Tibial nerve (tissue), 4 donors: ENCODE measurements at regions not wholly inside any gene's neighbourhood (a gene's known extent, or its start where the extent isn't known, plus 50 kb on each side); places are given as distances from the start of the nearest gene placed in this dataset.

Source experiments
- DNase-seq, 2 donors: peaks; one replicate each; pipeline ENCODE4 v3.0.0-alpha.2; 2019; ENCODE audit warnings: low spot score in 2 of 2
- H3K27ac ChIP-seq, 4 donors: fragments of 200-600 bp; sonication (generic) in 3 of 4; one replicate each; pipeline ENCODE4 v1.5.1; 2017 to 2019; ENCODE audit warnings: mild to moderate bottlenecking in 1 of 4
- H3K27me3 ChIP-seq, 2 donors: fragments of 200-600 bp; sonication (generic) in 1 of 2; one replicate each; pipeline versions ENCODE4 v1.5.1 to v1.6.0; 2017 to 2019
- H3K36me3 ChIP-seq, 3 donors: fragments of 200-600 bp; sonication (generic); one replicate each; pipeline ENCODE4 v1.5.1; 2018 to 2019
- H3K4me1 ChIP-seq, 4 donors: fragments of 200-600 bp; sonication (generic) in 3 of 4; one replicate each; pipeline ENCODE4 v1.5.1; 2017 to 2019
- H3K4me3 ChIP-seq, 4 donors: fragments of 200-600 bp; sonication (generic) in 3 of 4; one replicate each; pipeline ENCODE4 v1.5.1; 2017 to 2019; ENCODE audit warnings: mild to moderate bottlenecking in 1 of 4, moderate library complexity in 1 of 4
- H3K9me3 ChIP-seq, 4 donors: fragments of 200-600 bp; sonication (generic) in 3 of 4; one replicate each; pipeline ENCODE4 v1.5.1; 2017 to 2019
- EP300 ChIP-seq, 2 donors: sonication (generic); formaldehyde crosslinking; IDR thresholded peaks; one replicate each; pipeline ENCODE4 v1.6.1; 2017; ENCODE audit warnings: antibody characterized with exemption in 2 of 2, mild to moderate bottlenecking in 1 of 2
- POLR2A ChIP-seq, 2 donors: fragments of 450-650 bp; IDR thresholded peaks; one replicate each; pipeline ENCODE4 v1.6.1; 2017; ENCODE audit warnings: antibody characterized with exemption in 2 of 2, mild to moderate bottlenecking in 2 of 2, moderate library complexity in 2 of 2
- WGBS, 2 donors: methylation state at CpG; one replicate each; pipeline ENCODE4 v1.1.5; 2018; 5-methylcytosine and 5-hydroxymethylcytosine counted together
- TF ChIP-seq, protein P1 (sequence below), 5 experiments: fragments of 200-600 bp in 3 of 5; fragments of 450-650 bp in 2 of 5; sonication (generic) in 3 of 5; IDR thresholded peaks; one replicate each; pipeline ENCODE4 v1.5.1; 2016 to 2019; ENCODE audit warnings: antibody characterized with exemption in 5 of 5, mild to moderate bottlenecking in 3 of 5, moderate library complexity in 2 of 5

GRCh38 chr3:182190056-182190455, 478.3 kb downstream of the SOX2 start:
- Histone ChIP-seq H3K27ac (no peak overlapping the region), H3K4me3 (no peak overlapping the region), H3K9me3 (peaks cover 0 to 11% (median 0%) of the 10 kb centered on the region in 4 donors), H3K36me3 (no peaks in the 10 kb centered on the region), H3K27me3 (no peaks in the 10 kb centered on the region), H3K4me1 (no peaks in the 10 kb centered on the region)
- DNase-seq: no peak
- WGBS, 2 donors: 92 to 98% methylated on average over 2 of the region's 2 CpGs
- TF ChIP-seq POLR2A (IDR thresholded peaks at IDR 0.05) (no peak), EP300 (IDR thresholded peaks at IDR 0.05) (no peak)
- TF ChIP-seq, protein P1, sequence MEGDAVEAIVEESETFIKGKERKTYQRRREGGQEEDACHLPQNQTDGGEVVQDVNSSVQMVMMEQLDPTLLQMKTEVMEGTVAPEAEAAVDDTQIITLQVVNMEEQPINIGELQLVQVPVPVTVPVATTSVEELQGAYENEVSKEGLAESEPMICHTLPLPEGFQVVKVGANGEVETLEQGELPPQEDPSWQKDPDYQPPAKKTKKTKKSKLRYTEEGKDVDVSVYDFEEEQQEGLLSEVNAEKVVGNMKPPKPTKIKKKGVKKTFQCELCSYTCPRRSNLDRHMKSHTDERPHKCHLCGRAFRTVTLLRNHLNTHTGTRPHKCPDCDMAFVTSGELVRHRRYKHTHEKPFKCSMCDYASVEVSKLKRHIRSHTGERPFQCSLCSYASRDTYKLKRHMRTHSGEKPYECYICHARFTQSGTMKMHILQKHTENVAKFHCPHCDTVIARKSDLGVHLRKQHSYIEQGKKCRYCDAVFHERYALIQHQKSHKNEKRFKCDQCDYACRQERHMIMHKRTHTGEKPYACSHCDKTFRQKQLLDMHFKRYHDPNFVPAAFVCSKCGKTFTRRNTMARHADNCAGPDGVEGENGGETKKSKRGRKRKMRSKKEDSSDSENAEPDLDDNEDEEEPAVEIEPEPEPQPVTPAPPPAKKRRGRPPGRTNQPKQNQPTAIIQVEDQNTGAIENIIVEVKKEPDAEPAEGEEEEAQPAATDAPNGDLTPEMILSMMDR (IDR thresholded peaks at IDR 0.05): no peak

GRCh38 chr3:182198345-182198744, 486.6 kb downstream of the SOX2 start:
- TF ChIP-seq POLR2A (IDR thresholded peaks at IDR 0.05): no peak
- TF ChIP-seq EP300 (IDR thresholded peaks at IDR 0.05): no peak
- TF ChIP-seq, protein P1 (IDR thresholded peaks at IDR 0.05): no peak
- no peaks in the 10 kb centered on the region for H3K36me3 ChIP-seq
- H3K27ac ChIP-seq: no peak overlapping the region
- no peaks in the 10 kb centered on the region for H3K4me1 ChIP-seq
- no peaks in the 10 kb centered on the region for H3K9me3 ChIP-seq
- no peaks in the 10 kb centered on the region for H3K27me3 ChIP-seq
- no peak for DNase-seq
- no peak overlapping the region for H3K4me3 ChIP-seq
- WGBS, 2 donors: 85 to 88% methylated on average over 1 of the region's 1 CpG

GRCh38 chr3:182201456-182202168, 489.9 kb downstream of the SOX2 start:
- H3K4me1 ChIP-seq: no peaks in the 10 kb centered on the region
- H3K27ac ChIP-seq: no peak overlapping the region
- DNase-seq: no peak
- 61 to 65% methylated on average over 11 of the region's 11 CpGs for WGBS, 2 donors
- H3K9me3 ChIP-seq: no peaks in the 10 kb centered on the region
- no peaks in the 10 kb centered on the region for H3K36me3 ChIP-seq
- no peaks in the 10 kb centered on the region for H3K27me3 ChIP-seq
- H3K4me3 ChIP-seq: no peak overlapping the region
- TF ChIP-seq, protein P1 (IDR thresholded peaks at IDR 0.05): no peak
- TF ChIP-seq POLR2A (IDR thresholded peaks at IDR 0.05): no peak
- no peak for TF ChIP-seq EP300 (IDR thresholded peaks at IDR 0.05)

DNA sequence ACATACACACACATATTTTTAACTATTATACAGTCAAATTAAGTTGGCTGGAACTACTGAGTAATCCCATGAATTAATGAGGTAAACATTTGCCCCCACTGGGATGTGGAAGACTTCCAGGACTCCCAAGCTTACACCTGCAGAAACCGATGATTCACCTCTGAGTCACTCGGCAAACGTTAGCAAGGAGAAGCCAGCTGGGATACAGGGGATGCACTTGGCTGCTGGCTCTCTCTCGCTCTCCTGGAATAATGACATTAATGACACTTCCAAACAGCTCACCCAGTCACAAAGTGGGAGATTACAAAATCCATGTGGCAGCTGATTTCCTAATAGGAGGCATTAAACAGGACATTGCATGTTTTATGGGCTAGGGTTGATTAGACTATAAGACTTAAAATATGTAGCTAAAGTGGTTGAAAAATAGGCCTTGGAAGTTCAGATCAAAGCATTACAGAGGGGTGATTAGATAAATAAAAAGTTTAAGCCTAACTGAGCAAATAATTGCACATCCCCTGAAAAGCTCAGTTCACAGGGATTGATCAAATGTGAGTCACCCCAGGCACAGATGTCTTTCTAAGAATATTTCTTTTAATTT, 500.9 kb downstream of the SOX2 start:
- Histone ChIP-seq H3K9me3 (no peaks in the 10 kb centered on the region), H3K4me3 (no peak overlapping the region), H3K4me1 (no peaks in the 10 kb centered on the region), H3K27me3 (no peaks in the 10 kb centered on the region), H3K36me3 (no peaks in the 10 kb centered on the region), H3K27ac (no peak overlapping the region)
- 37 to 50% methylated on average over 4 of the region's 4 CpGs for WGBS, 2 donors
- DNase-seq: peak in 1 of 2 donors; percentile 33
- TF ChIP-seq, protein P1 (IDR thresholded peaks at IDR 0.05): no peak
- TF ChIP-seq EP300 (IDR thresholded peaks at IDR 0.05) (peak in 1 of 2 donors; percentile 27), POLR2A (IDR thresholded peaks at IDR 0.05) (no peak)

GRCh38 chr3:182214416-182214815, 502.7 kb downstream of the SOX2 start:
- TF ChIP-seq, protein P1 (IDR thresholded peaks at IDR 0.05): no peak
- TF ChIP-seq EP300 (IDR thresholded peaks at IDR 0.05) (no peak), POLR2A (IDR thresholded peaks at IDR 0.05) (no peak)
- H3K9me3 ChIP-seq: no peaks in the 10 kb centered on the region
- no peak overlapping the region for H3K4me3 ChIP-seq
- no peaks in the 10 kb centered on the region for H3K27me3 ChIP-seq
- H3K4me1 ChIP-seq: no peaks in the 10 kb centered on the region
- H3K27ac ChIP-seq: no peak overlapping the region
- H3K36me3 ChIP-seq: no peaks in the 10 kb centered on the region
- 71 to 79% methylated on average over 4 of the region's 4 CpGs for WGBS, 2 donors
- DNase-seq: no peak
